ENCODE measurements at regions not wholly inside any gene's neighbourhood (a gene's known extent, or its start where the extent isn't known, plus 50 kb on each side); places are given as distances from the start of the nearest gene placed in this dataset.

- Histone ChIP-seq H3K9ac (ENCODE audit: extremely low read depth, insufficient read length, low read length) (no peak overlapping the region), H4K91ac (ENCODE audit: insufficient read length, low read depth, low read length) (no peak overlapping the region), H3K9me3 (ENCODE audit: control insufficient read depth, low read depth, low read length) (no peaks in the 10 kb centered on the region), H3K4me1 (ENCODE audit: insufficient read depth, low read length) (no peaks in the 10 kb centered on the region), H2BK120ac (ENCODE audit: low read depth, low read length, poor library complexity, severe bottlenecking) (no peak overlapping the region), H3K23me2 (ENCODE audit: insufficient read length, low read depth, low read length, poor library complexity, severe bottlenecking) (peaks cover 4% of the 10 kb centered on the region), H2AK5ac (ENCODE audit: insufficient read length, low read length) (no peak overlapping the region), H3K79me2 (ENCODE audit: insufficient read depth, low read length) (0 out of 2 replicates have a peak, but pooled peaks cover 2% of the 10 kb centered on the region), H4K5ac (ENCODE audit: insufficient read length, low read depth, low read length) (no peak overlapping the region), H4K20me1 (ENCODE audit: control insufficient read depth, insufficient read depth, insufficient read length) (no peaks in the 10 kb centered on the region), H3K14ac (ENCODE audit: insufficient read depth, low read length) (no peak overlapping the region), H3K4ac (ENCODE audit: low read depth, low read length) (no peak overlapping the region), H2BK15ac (ENCODE audit: low read depth, low read length) (no peak overlapping the region), H2BK5ac (ENCODE audit: insufficient read length, low read length) (no peak overlapping the region), H3K56ac (ENCODE audit: insufficient read length, low read depth, low read length) (no peak overlapping the region), H3K27me3 (ENCODE audit: insufficient read depth, low read length) (no peaks in the 10 kb centered on the region), H3K79me1 (ENCODE audit: insufficient read depth, low read depth, low read length, poor library complexity, severe bottlenecking) (peaks cover 4% of the 10 kb centered on the region), H3K4me2 (ENCODE audit: insufficient read depth, insufficient read length, low read length) (no peak overlapping the region), H3K18ac (ENCODE audit: insufficient read length, low read depth, low read length) (no peak overlapping the region), H2BK20ac (ENCODE audit: low read depth, low read length, poor library complexity, severe bottlenecking) (no peak overlapping the region), H3T11ph (ENCODE audit: low read length) (no peak overlapping the region), H2AFZ (ENCODE audit: low read length) (no peak overlapping the region), H4K8ac (replicated peaks; ENCODE audit: insufficient read length, low read depth, low read length) (no peak overlapping the region), H3K27ac (ENCODE audit: insufficient read length, low read depth, low read length) (no peak overlapping the region), H2BK12ac (ENCODE audit: insufficient read length, low read depth, low read length) (no peak overlapping the region), H3K23ac (ENCODE audit: insufficient read length, low read depth, low read length) (no peak overlapping the region)
- no peak for TF ChIP-seq CTCF (conservative IDR thresholded peaks at IDR 0.05)
- no peak overlapping the region for H3K4me3 Mint-ChIP-seq
- peaks cover 0 to 4% of the 10 kb centered on the region in 2 experiments; a peak in 1 of 4 replicates for H3K4me1 Mint-ChIP-seq
- H3K36me3 Mint-ChIP-seq (ENCODE audit: insufficient read depth in 1 of 3, low read depth in 3 of 3), result peaks cover 0 to 16% (median 3%) of the 10 kb centered on the region in 3 experiments; a peak in 6 of 7 replicates
- no peak overlapping the region for H3K27ac Mint-ChIP-seq
- H3K27me3 Mint-ChIP-seq (ENCODE audit: low read depth), result no peaks in the 10 kb centered on the region
- peaks cover 14 to 17% of the 10 kb centered on the region in 2 experiments; a peak in 4 of 5 replicates for H3K9me3 Mint-ChIP-seq
- no CpG with 5 or more reads among the region's 25 CpGs for WGBS (ENCODE audit: extremely low coverage, insufficient read length, low lambda C conversion rate)
- DNase-seq, result no peak
Observed at GRCh38 chr15:29490747-29491471, 221.3 kb upstream of the NSMCE3 start.

Data from H9 (cell line).